MCF 10A (cell line): ENCODE measurements at regions not wholly inside any gene's neighbourhood (a gene's known extent, or its start where the extent isn't known, plus 50 kb on each side); places are given as distances from the start of the nearest gene placed in this dataset.

Experiments
- BruUV-seq: library from RNA; stranded (reverse); fragments of 400-500 nt; replicated peaks from 2 replicates; lab custom pipeline; 2021; lab: Mats Ljungman, UMichigan
- CTCF ChIA-PET: fragments of 300-600 bp; sonication (Branson Sonifier 250); formaldehyde crosslinking; extraction: SDS; loops from one replicate; lab custom pipeline; 2021; ENCODE audit warnings: antibody characterized with exemption, inconsistent platforms; lab: Yijun Ruan, JAX
- POLR2A ChIA-PET: fragments of 300-600, 350-650 bp; sonication (Branson Sonifier 250); formaldehyde crosslinking; extraction: SDS; loops from one replicate; lab custom pipeline; 2020; ENCODE audit warnings: antibody characterized with exemption, inconsistent platforms; lab: Yijun Ruan, JAX
- DNase-seq: peaks from one replicate; pipeline ENCODE4 v3.0.0-alpha.2; 2018; ENCODE audit not compliant: unreplicated experiment
- H3K27ac Mint-ChIP-seq: one replicate; pipeline ENCODE4 v1.8.0; 2022; ENCODE audit warnings: mild to moderate bottlenecking, low read depth, mixed read lengths; ENCODE audit not compliant: unreplicated experiment
- H3K27me3 Mint-ChIP-seq: one replicate; pipeline ENCODE4 v1.8.0; 2022; ENCODE audit warnings: mixed read lengths; ENCODE audit not compliant: insufficient read depth, unreplicated experiment
- H3K36me3 Mint-ChIP-seq: one replicate; pipeline ENCODE4 v1.8.0; 2022; ENCODE audit warnings: mild to moderate bottlenecking, moderate library complexity, mixed read lengths; ENCODE audit not compliant: insufficient read depth, unreplicated experiment
- H3K4me1 Mint-ChIP-seq: one replicate; pipeline ENCODE4 v1.8.0; 2022; ENCODE audit warnings: mixed read lengths; ENCODE audit not compliant: insufficient read depth, unreplicated experiment
- H3K4me3 Mint-ChIP-seq: one replicate; pipeline ENCODE4 v1.8.0; 2022; ENCODE audit warnings: mild to moderate bottlenecking, moderate library complexity, mixed read lengths; ENCODE audit not compliant: unreplicated experiment
- H3K9me3 Mint-ChIP-seq: one replicate; pipeline ENCODE4 v1.8.0; 2022; ENCODE audit warnings: mixed read lengths; ENCODE audit not compliant: unreplicated experiment
- intact Hi-C: fragments of 100-400 bp; cut with micrococcal nuclease; formaldehyde crosslinking; loops from 2 replicates; pipeline ENCODE4 v1.14.1; 2022
- TF ChIP-seq, protein P1 (sequence below): fragments of 200-600 bp; IDR thresholded peaks from one replicate; pipeline ENCODE4 v1.8.0; 2022; ENCODE audit warnings: antibody characterized with exemption, mild to moderate bottlenecking; ENCODE audit not compliant: unreplicated experiment

DNA sequence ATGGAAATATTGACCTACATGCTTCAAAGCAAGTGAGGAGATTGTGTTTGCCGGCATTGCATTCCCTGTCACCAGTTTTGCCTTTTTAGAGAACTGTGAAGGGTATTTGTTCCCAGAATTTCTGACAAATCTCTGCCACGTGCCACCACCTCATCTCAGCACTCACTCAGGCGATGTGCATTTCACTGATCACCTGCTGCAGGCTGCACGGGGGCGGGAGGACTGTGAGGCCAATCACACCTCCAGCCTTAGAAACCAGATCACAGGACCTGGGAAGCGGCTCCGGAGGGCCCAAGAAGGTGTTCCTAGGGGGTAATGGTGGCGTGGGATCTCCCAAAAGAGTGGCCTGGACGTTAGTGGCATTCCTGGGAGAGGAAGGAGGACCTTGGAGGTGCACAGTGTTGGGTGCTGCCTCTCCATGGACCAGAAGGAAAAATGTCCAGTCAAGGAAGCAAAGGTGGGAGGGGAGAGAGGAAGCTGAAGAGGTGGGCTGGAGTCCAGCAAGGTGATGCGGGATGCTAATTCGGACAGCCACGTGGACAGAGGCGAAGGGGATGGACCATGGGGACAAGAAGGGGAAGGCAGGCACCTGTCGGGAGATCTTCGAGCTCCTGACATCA, 63.6 kb upstream of the OLFM1 start:
- H3K27me3 Mint-ChIP-seq: peaks cover 51% of the 10 kb centered on the region
- POLR2A ChIA-PET: interaction anchor here (0.6 to 1.1 kb wide), 3 partner anchors 14 to 245 kb away, joined by 3 read pairs; no protein-coding TSS in a partner anchor
- DNase-seq: no peak
- CTCF ChIA-PET: no interaction called here
- intact Hi-C loops: loop anchor here (10.0 kb wide), 1 partner anchor 249 kb away; no protein-coding TSS in a partner anchor
- H3K36me3 Mint-ChIP-seq: peaks cover 9% of the 10 kb centered on the region
- TF ChIP-seq, protein P1, sequence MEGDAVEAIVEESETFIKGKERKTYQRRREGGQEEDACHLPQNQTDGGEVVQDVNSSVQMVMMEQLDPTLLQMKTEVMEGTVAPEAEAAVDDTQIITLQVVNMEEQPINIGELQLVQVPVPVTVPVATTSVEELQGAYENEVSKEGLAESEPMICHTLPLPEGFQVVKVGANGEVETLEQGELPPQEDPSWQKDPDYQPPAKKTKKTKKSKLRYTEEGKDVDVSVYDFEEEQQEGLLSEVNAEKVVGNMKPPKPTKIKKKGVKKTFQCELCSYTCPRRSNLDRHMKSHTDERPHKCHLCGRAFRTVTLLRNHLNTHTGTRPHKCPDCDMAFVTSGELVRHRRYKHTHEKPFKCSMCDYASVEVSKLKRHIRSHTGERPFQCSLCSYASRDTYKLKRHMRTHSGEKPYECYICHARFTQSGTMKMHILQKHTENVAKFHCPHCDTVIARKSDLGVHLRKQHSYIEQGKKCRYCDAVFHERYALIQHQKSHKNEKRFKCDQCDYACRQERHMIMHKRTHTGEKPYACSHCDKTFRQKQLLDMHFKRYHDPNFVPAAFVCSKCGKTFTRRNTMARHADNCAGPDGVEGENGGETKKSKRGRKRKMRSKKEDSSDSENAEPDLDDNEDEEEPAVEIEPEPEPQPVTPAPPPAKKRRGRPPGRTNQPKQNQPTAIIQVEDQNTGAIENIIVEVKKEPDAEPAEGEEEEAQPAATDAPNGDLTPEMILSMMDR: no peak
- peak overlapping the region; percentile 46 for H3K27ac Mint-ChIP-seq
- BruUV-seq: no TSS peak
- peaks cover 13% of the 10 kb centered on the region for H3K4me1 Mint-ChIP-seq
- H3K9me3 Mint-ChIP-seq: peaks cover 9% of the 10 kb centered on the region
- H3K4me3 Mint-ChIP-seq: no peak overlapping the region

DNA sequence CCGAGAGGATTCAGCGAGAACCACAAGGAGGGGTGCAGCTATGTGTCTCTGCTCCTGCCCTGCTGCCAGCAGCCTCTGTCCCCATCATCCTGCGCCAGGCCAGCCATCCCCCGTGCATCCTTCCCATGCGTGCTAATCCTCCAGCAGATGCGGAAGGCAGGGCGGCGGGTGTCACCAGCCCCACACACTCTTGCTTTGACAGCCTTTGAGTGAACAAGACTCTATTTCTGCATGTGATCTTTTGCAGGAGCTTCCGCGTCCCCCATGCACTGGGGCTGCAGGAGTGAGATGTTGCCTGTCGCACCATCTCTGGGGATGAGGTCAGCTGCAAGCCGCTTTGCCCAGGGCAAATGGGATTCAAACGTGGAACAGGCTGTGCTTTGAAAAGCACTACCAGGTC, 58.0 kb upstream of the OLFM1 start:
- H3K36me3 Mint-ChIP-seq: peaks cover 11% of the 10 kb centered on the region
- intact Hi-C loops: loop anchor here (10.0 kb wide), 1 partner anchor 255 kb away; no protein-coding TSS in a partner anchor
- peaks cover 9% of the 10 kb centered on the region for H3K9me3 Mint-ChIP-seq
- ChIA-PET POLR2A (no interaction called here), CTCF (interaction anchor here (0.6 to 0.7 kb wide), 2 partner anchors 31 to 59 kb away, joined by 3 read pairs; no protein-coding TSS in a partner anchor)
- no peak overlapping the region for H3K4me3 Mint-ChIP-seq
- H3K27me3 Mint-ChIP-seq: peaks cover 55% of the 10 kb centered on the region
- no TSS peak for BruUV-seq
- no peak overlapping the region for H3K27ac Mint-ChIP-seq
- TF ChIP-seq, protein P1: no peak
- no peak for DNase-seq
- no peaks in the 10 kb centered on the region for H3K4me1 Mint-ChIP-seq

DNA sequence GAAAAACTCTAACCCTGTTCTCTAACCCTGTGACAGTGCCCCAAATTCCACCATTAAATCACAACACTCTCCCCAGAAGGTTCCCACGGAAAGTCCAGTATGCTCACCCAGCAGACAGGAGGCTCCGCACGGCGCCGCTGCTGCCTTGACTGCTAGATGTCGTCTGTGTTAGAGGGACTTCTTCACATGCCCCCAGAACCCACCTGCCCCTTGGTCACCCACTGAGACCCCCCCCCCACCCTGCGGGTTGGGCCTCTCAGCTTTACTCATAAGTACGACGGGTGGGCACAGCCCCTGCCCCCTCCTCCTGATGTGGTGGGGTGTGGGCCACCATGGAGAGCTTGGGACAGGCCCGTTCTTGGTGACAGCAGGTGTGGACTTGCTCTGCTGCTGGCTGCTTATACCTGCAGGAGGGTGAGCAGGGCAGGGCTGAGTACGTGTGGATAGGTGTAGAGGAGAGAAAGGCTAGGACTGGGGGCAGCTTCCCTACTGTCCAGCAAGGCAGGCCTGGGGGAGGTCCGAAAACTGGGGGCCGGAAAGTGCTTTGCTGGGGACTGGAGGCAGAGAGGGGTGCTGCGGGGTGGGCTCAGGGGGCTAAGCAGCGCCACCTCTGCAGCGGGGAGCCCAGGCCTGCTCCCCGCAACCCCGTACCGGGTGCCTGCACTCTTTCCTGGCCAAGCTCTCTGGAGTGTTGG, 57.5 kb upstream of the OLFM1 start:
- intact Hi-C loops: loop anchor here (10.0 kb wide), 1 partner anchor 255 kb away; no protein-coding TSS in a partner anchor
- CTCF ChIA-PET: interaction anchor here (0.6 to 1.2 kb wide), 4 partner anchors 29 to 58 kb away, joined by 3 read pairs; no protein-coding TSS in a partner anchor

More for the DNA sequence above, 57.5 kb upstream of the OLFM1 start:
- no peaks in the 10 kb centered on the region for H3K4me1 Mint-ChIP-seq
- DNase-seq: no peak
- TF ChIP-seq, protein P1: no peak
- peaks cover 51% of the 10 kb centered on the region for H3K27me3 Mint-ChIP-seq
- peaks cover 9% of the 10 kb centered on the region for H3K9me3 Mint-ChIP-seq
- POLR2A ChIA-PET: no interaction called here
- no peak overlapping the region for H3K4me3 Mint-ChIP-seq
- no TSS peak for BruUV-seq
- H3K36me3 Mint-ChIP-seq: peaks cover 11% of the 10 kb centered on the region
- no peak overlapping the region for H3K27ac Mint-ChIP-seq
